GM23338 (cell line): ENCODE measurements at regions not wholly inside any gene's neighbourhood (a gene's known extent, or its start where the extent isn't known, plus 50 kb on each side); places are given as distances from the start of the nearest gene placed in this dataset.

Experiments
- ATAC-seq: fragments of 200-7000 bp; cut with Tn5 transposase; 3 replicates; pipeline ENCODE4 v1.9.1; 2020
- DNase-seq: peaks from one replicate; pipeline ENCODE4 v3.0.0-alpha.2; 2015; ENCODE audit warnings: low spot score
- H2AFZ ChIP-seq: fragments of 200-600 bp; sonication (generic); 2 replicates; pipeline ENCODE4 v1.8.0; 2016; ENCODE audit warnings: antibody characterized with exemption, mild to moderate bottlenecking, moderate library complexity
- H3F3A ChIP-seq: fragments of 200-600 bp; sonication (generic); replicated peaks from 2 replicates; pipeline ENCODE4 v1.8.0; 2017; ENCODE audit warnings: antibody characterized with exemption, mixed run types, low read depth
- H3K27ac ChIP-seq: fragments of 200-600 bp; sonication (generic); 2 replicates; pipeline ENCODE4 v1.6.1; 2016; ENCODE audit warnings: low read depth
- H3K27me3 ChIP-seq: fragments of 200-600 bp; sonication (generic); 2 replicates; pipeline ENCODE4 v1.8.0; 2016; ENCODE audit warnings: mild to moderate bottlenecking, mixed run types, moderate library complexity; ENCODE audit not compliant: insufficient read depth
- H3K36me3 ChIP-seq: fragments of 200-600 bp; sonication (generic); 2 replicates; pipeline ENCODE4 v1.8.0; 2016; ENCODE audit warnings: mild to moderate bottlenecking; ENCODE audit not compliant: insufficient read depth
- H3K4me1 ChIP-seq: fragments of 200-600 bp; sonication (generic); 2 replicates; pipeline ENCODE4 v1.8.0; 2016; ENCODE audit warnings: mild to moderate bottlenecking, moderate library complexity; ENCODE audit not compliant: insufficient read depth
- H3K4me2 ChIP-seq: fragments of 200-600 bp; sonication (generic); 2 replicates; pipeline ENCODE4 v1.7.1; 2017; ENCODE audit warnings: mixed run types
- H3K4me3 ChIP-seq: fragments of 200-600 bp; sonication (generic); 2 replicates; pipeline ENCODE4 v1.6.1; 2016; ENCODE audit warnings: mixed run types
- H3K79me2 ChIP-seq: fragments of 200-600 bp; sonication (generic); replicated peaks from 2 replicates; pipeline ENCODE4 v1.8.0; 2017; ENCODE audit warnings: mild to moderate bottlenecking; ENCODE audit not compliant: insufficient read depth
- H3K9me2 ChIP-seq: fragments of 200-600 bp; sonication (generic); 2 replicates; pipeline ENCODE4 v1.8.0; 2017; ENCODE audit not compliant: insufficient read depth
- H4K20me1 ChIP-seq: fragments of 200-600 bp; sonication (generic); replicated peaks from 2 replicates; pipeline ENCODE4 v1.8.0; 2017; ENCODE audit warnings: mild to moderate bottlenecking; ENCODE audit not compliant: insufficient read depth
- H3K27ac Mint-ChIP-seq: 2 replicates; pipeline ENCODE4 v1.8.0; 2020; ENCODE audit warnings: inconsistent platforms, mild to moderate bottlenecking, moderate library complexity, mixed read lengths
- H3K27me3 Mint-ChIP-seq: 3 replicates; pipeline ENCODE4 v1.8.0; 2022; ENCODE audit warnings: low read depth, mild to moderate bottlenecking, moderate library complexity, mixed read lengths, inconsistent platforms; ENCODE audit not compliant: insufficient read depth, poor library complexity
- H3K36me3 Mint-ChIP-seq: 3 replicates; pipeline ENCODE4 v1.8.0; 2021; ENCODE audit warnings: low read depth, mild to moderate bottlenecking, inconsistent platforms, moderate library complexity, mixed read lengths
- H3K4me1 Mint-ChIP-seq: 3 replicates; pipeline ENCODE4 v1.8.0; 2020; ENCODE audit warnings: mild to moderate bottlenecking, inconsistent platforms, mixed read lengths
- H3K4me3 Mint-ChIP-seq: 3 replicates; pipeline ENCODE4 v1.8.0; 2021; ENCODE audit warnings: moderate library complexity, mild to moderate bottlenecking, inconsistent platforms, mixed read lengths
- H3K9me3 Mint-ChIP-seq: 3 replicates; pipeline ENCODE4 v1.8.0; 2020; ENCODE audit warnings: moderate library complexity, mild to moderate bottlenecking, inconsistent platforms, mixed read lengths
- CREB1 ChIP-seq: fragments of 250-450 bp; sonication (Bioruptor Pico); IDR thresholded peaks from 2 replicates; pipeline ENCODE4 v1.5.0; 2020; ENCODE audit warnings: low read depth, mild to moderate bottlenecking, moderate library complexity
- CTCF ChIP-seq, 2 experiments: fragments of 200-600 bp in 1 of 2; sonication (generic) in 1 of 2; conservative IDR thresholded peaks; 2 replicates each; pipeline versions ENCODE4 v1.5.1 to v1.6.1; 2016 to 2017; ENCODE audit warnings: antibody characterized with exemption in 2 of 2, low read depth in 2 of 2, mild to moderate bottlenecking in 2 of 2, moderate library complexity in 1 of 2
- ETS1 ChIP-seq: IDR thresholded peaks from 2 replicates; pipeline ENCODE4 v1.6.1; 2016; ENCODE audit warnings: antibody characterized with exemption
- EZH2 ChIP-seq: fragments of 200-600 bp; sonication (generic); IDR thresholded peaks from one replicate; pipeline ENCODE4 v1.8.0; 2017; ENCODE audit warnings: antibody characterized with exemption, mild to moderate bottlenecking, low read depth; ENCODE audit not compliant: unreplicated experiment
- EZH2phosphoT487 ChIP-seq: fragments of 200-600 bp; sonication (generic); IDR thresholded peaks from one replicate; pipeline ENCODE4 v1.8.1; 2018; ENCODE audit warnings: antibody characterized with exemption; ENCODE audit not compliant: unreplicated experiment
- JUNB ChIP-seq: IDR thresholded peaks from one replicate; pipeline ENCODE4 v1.6.1; 2016; ENCODE audit warnings: antibody characterized with exemption; ENCODE audit not compliant: unreplicated experiment
- NANOG ChIP-seq: IDR thresholded peaks from 2 replicates; pipeline ENCODE4 v1.6.1; 2016; ENCODE audit warnings: antibody characterized with exemption, borderline replicate concordance
- POLR2AphosphoS5 ChIP-seq: IDR thresholded peaks from 2 replicates; pipeline ENCODE4 v1.6.1; 2016; ENCODE audit warnings: antibody characterized with exemption, low read depth
- REST ChIP-seq: IDR thresholded peaks from one replicate; pipeline ENCODE4 v1.6.1; 2018; ENCODE audit warnings: antibody characterized with exemption; ENCODE audit not compliant: unreplicated experiment
- STAT1 ChIP-seq: IDR thresholded peaks from one replicate; pipeline ENCODE4 v1.6.1; 2016; ENCODE audit warnings: antibody characterized with exemption; ENCODE audit not compliant: unreplicated experiment
- ZNF114 ChIP-seq: fragments of 250-450 bp; sonication (Bioruptor Pico); IDR thresholded peaks from 2 replicates; pipeline ENCODE4 v1.5.0; 2020; ENCODE audit warnings: mild to moderate bottlenecking, moderate library complexity
- ZNF331 ChIP-seq: fragments of 250-450 bp; sonication (Bioruptor Pico); IDR thresholded peaks from 2 replicates; pipeline ENCODE4 v1.5.0; 2020; ENCODE audit warnings: low read depth, mild to moderate bottlenecking, moderate library complexity

- no peak for TF ChIP-seq CREB1 (CRISPR knock-in tag)
Measured at GRCh38 chr1:94317790-94318188, 80.4 kb upstream of the ARHGAP29 start (continued).

GRCh38 chr1:94316836-94317789, 79.7 kb upstream of the ARHGAP29 start:
- no peaks in the 10 kb centered on the region for H3K79me2 ChIP-seq
- Mint-ChIP-seq H3K36me3 (no peaks in the 10 kb centered on the region), H3K9me3 (no peaks in the 10 kb centered on the region), H3K27ac (no peak overlapping the region), H3K27me3 (peaks cover 2% of the 10 kb centered on the region), H3K4me3 (no peak overlapping the region), H3K4me1 (peaks cover 35% of the 10 kb centered on the region)
- H3F3A ChIP-seq: no peaks in the 10 kb centered on the region; the same call in 1 of the 2 replicates
- ATAC-seq (no peak), DNase-seq (no peak)
- no peak overlapping the region for H3K27ac ChIP-seq
- no peaks in the 10 kb centered on the region for H4K20me1 ChIP-seq
- no peak overlapping the region for H3K4me2 ChIP-seq
- no peak overlapping the region for H2AFZ ChIP-seq
- no peaks in the 10 kb centered on the region for H3K36me3 ChIP-seq
- H3K9me2 ChIP-seq: no peaks in the 10 kb centered on the region
- H3K4me3 ChIP-seq: no peak overlapping the region
- no peaks in the 10 kb centered on the region for H3K27me3 ChIP-seq
- H3K4me1 ChIP-seq: peaks cover 31% of the 10 kb centered on the region
- TF ChIP-seq ZNF114 (CRISPR knock-in tag): no peak
- TF ChIP-seq EZH2: no peak
- no peak for TF ChIP-seq POLR2AphosphoS5
- no peak for TF ChIP-seq NANOG
- TF ChIP-seq REST: no peak
- TF ChIP-seq ETS1: no peak
- TF ChIP-seq JUNB: no peak
- TF ChIP-seq CREB1 (CRISPR knock-in tag): no peak
- no peak for TF ChIP-seq STAT1
- TF ChIP-seq EZH2phosphoT487: no peak
- no peak for TF ChIP-seq CTCF (conservative IDR thresholded peaks at IDR 0.05; ENCODE audit: low read depth in 2 of 2)
- TF ChIP-seq ZNF331 (CRISPR knock-in tag): no peak
